Gastrocnemius medialis (tissue), 4 donors: ENCODE measurements at regions not wholly inside any gene's neighbourhood (a gene's known extent, or its start where the extent isn't known, plus 50 kb on each side); places are given as distances from the start of the nearest gene placed in this dataset.

ENCODE experiments used
- ATAC-seq, 2 donors: fragments of 150-250 bp; one replicate each; pipeline ENCODE4 v1.9.1; 2016
- DNase-seq, 2 donors: peaks; one replicate each; pipeline ENCODE4 v3.0.0-alpha.2; 2019
- H3K27ac ChIP-seq, 4 donors: fragments of 200-600 bp; sonication (generic); 1 replicate in 1 of 4; 2 replicates in 3 of 4; pipeline ENCODE4 v1.5.1; 2016 to 2018; ENCODE audit warnings: mild to moderate bottlenecking in 2 of 4, moderate library complexity in 1 of 4
- H3K27me3 ChIP-seq, 3 donors: fragments of 200-600 bp; sonication (generic) in 2 of 3; 1 replicate in 1 of 3; 2 replicates in 2 of 3; pipeline versions ENCODE4 v1.5.1 to v1.6.0; 2016 to 2019; ENCODE audit warnings: mild to moderate bottlenecking in 1 of 3, moderate library complexity in 1 of 3
- H3K36me3 ChIP-seq, 2 donors: fragments of 200-600 bp; sonication (generic) in 1 of 2; one replicate each; pipeline ENCODE4 v1.5.1; 2017 to 2018
- H3K4me1 ChIP-seq, 2 donors: fragments of 200-600 bp; sonication (generic) in 1 of 2; one replicate each; pipeline ENCODE4 v1.5.1; 2016 to 2017; ENCODE audit warnings: mild to moderate bottlenecking in 2 of 2
- H3K4me3 ChIP-seq, 4 donors: fragments of 200-600 bp; sonication (generic) in 3 of 4; 1 replicate in 1 of 4; 2 replicates in 3 of 4; pipeline ENCODE4 v1.5.1; 2016 to 2019; ENCODE audit warnings: mild to moderate bottlenecking in 2 of 4
- H3K9me3 ChIP-seq, 3 donors: fragments of 200-600 bp; sonication (generic) in 2 of 3; 1 replicate in 1 of 3; 2 replicates in 2 of 3; pipeline ENCODE4 v1.5.1; 2016 to 2019
- CTCF ChIP-seq, 5 experiments: fragments of 450-650 bp in 3 of 5; fragments of 200-600 bp in 2 of 5; sonication (generic) in 2 of 5; IDR thresholded peaks in 4 of 5; conservative IDR thresholded peaks in 1 of 5; 1 replicate in 4 of 5; 2 replicates in 1 of 5; pipeline ENCODE4 v1.5.1; 2016 to 2019; ENCODE audit warnings: antibody characterized with exemption in 5 of 5, mild to moderate bottlenecking in 3 of 5, moderate library complexity in 3 of 5
- POLR2A ChIP-seq, 2 donors: fragments of 450-650 bp; IDR thresholded peaks; one replicate each; pipeline ENCODE4 v1.6.1; 2017; ENCODE audit warnings: antibody characterized with exemption in 2 of 2, mild to moderate bottlenecking in 2 of 2, moderate library complexity in 2 of 2
- in situ Hi-C, 4 donors: fragments of 200-750 bp; cut with MboI; loops; one replicate each; pipeline versions ENCODE4 v1.15.0 to v1.8.0; 2017; ENCODE audit warnings: low sequenced_read_pairs in 4 of 4
- intact Hi-C: fragments of 100-400 bp; cut with DNase I; formaldehyde crosslinking; loops from one replicate; pipeline ENCODE4 v1.15.1; 2023; ENCODE audit warnings: low total_unique reads

GRCh38 chr11:122264121-122264520 is 148.1 kb upstream of the BLID start:
- no peak for DNase-seq
- Histone ChIP-seq H3K36me3 (no peaks in the 10 kb centered on the region), H3K27ac (no peak overlapping the region), H3K9me3 (no peaks in the 10 kb centered on the region), H3K4me3 (no peak overlapping the region), H3K27me3 (no peaks in the 10 kb centered on the region), H3K4me1 (peaks cover 6 to 11% of the 10 kb centered on the region in 2 donors)
- in situ Hi-C loops, result no loop called here
- TF ChIP-seq CTCF (IDR thresholded peaks at IDR 0.05 in 4 of 5, conservative IDR thresholded peaks at IDR 0.05 in 1 of 5), result no peak
- no peak for TF ChIP-seq POLR2A (IDR thresholded peaks at IDR 0.05)
- no peak for ATAC-seq
- intact Hi-C loops, result no loop called here

- no peak overlapping the region for H3K27ac ChIP-seq
- ATAC-seq, result no peak
- H3K36me3 ChIP-seq, result no peaks in the 10 kb centered on the region
- H3K27me3 ChIP-seq, result no peaks in the 10 kb centered on the region
- in situ Hi-C loops (no loop called here), intact Hi-C loops (no loop called here)
- TF ChIP-seq CTCF (IDR thresholded peaks at IDR 0.05 in 4 of 5, conservative IDR thresholded peaks at IDR 0.05 in 1 of 5) (no peak), POLR2A (IDR thresholded peaks at IDR 0.05) (no peak)
- no peaks in the 10 kb centered on the region for H3K9me3 ChIP-seq
- H3K4me3 ChIP-seq, result no peak overlapping the region
- DNase-seq, result no peak
- H3K4me1 ChIP-seq, result peaks cover 13 to 14% of the 10 kb centered on the region in 2 donors
These were observed 145.5 kb upstream of the BLID start for GRCh38 chr11:122261546-122261945.

- Histone ChIP-seq H3K27ac (peak overlapping the region; percentile 6 to 77 (median 35)), H3K36me3 (no peaks in the 10 kb centered on the region), H3K4me1 (peaks cover 13 to 14% of the 10 kb centered on the region in 2 donors), H3K27me3 (no peaks in the 10 kb centered on the region), H3K4me3 (no peak overlapping the region), H3K9me3 (no peaks in the 10 kb centered on the region)
- in situ Hi-C loops, result no loop called here
- TF ChIP-seq CTCF (IDR thresholded peaks at IDR 0.05 in 4 of 5, conservative IDR thresholded peaks at IDR 0.05 in 1 of 5) (no peak), POLR2A (IDR thresholded peaks at IDR 0.05) (no peak)
- intact Hi-C loops, result no loop called here
- ATAC-seq (peak; percentile 93 to 94), DNase-seq (peak; percentile 37 to 56)
These were observed 143.3 kb upstream of the BLID start for GRCh38 chr11:122259195-122259821.

- H3K27ac ChIP-seq, result peak overlapping the region; percentile 6 to 77 (median 35)
- H3K27me3 ChIP-seq, result no peaks in the 10 kb centered on the region
- H3K4me3 ChIP-seq, result no peak overlapping the region
- intact Hi-C loops (no loop called here), in situ Hi-C loops (no loop called here)
- DNase-seq, result no peak
- ATAC-seq, result peak; percentile 32 to 56
- no peaks in the 10 kb centered on the region for H3K9me3 ChIP-seq
- H3K4me1 ChIP-seq, result peaks cover 13 to 17% of the 10 kb centered on the region in 2 donors
- no peaks in the 10 kb centered on the region for H3K36me3 ChIP-seq
- TF ChIP-seq POLR2A (IDR thresholded peaks at IDR 0.05) (no peak), CTCF (IDR thresholded peaks at IDR 0.05 in 4 of 5, conservative IDR thresholded peaks at IDR 0.05 in 1 of 5) (no peak)
These were observed 142.6 kb upstream of the BLID start for GRCh38 chr11:122258446-122259194.
